ENCODE measurements at regions not wholly inside any gene's neighbourhood (a gene's known extent, or its start where the extent isn't known, plus 50 kb on each side); places are given as distances from the start of the nearest gene placed in this dataset.

DNA sequence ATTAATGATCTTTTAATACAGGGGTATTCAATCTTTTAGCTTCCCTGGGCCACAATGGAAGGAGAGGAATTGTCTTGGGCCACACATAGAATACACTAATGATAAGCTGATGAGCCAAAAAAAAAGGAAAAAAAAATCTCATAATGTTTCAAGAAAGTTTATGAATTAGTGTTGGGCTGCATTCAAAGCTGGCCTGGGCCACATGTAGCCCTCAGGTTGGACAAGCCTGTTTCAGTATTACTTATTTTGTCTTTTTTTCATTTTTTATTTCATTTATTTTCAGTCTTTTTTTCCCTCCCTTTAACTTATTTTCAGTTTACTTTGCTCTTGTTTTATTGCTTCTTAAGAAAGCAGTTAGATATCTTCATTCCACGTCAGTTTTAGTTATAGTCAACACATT, 2171.8 kb upstream of the DEFB115 start:
- TF ChIP-seq CTCF (IDR thresholded peaks at IDR 0.05) = no peak
- TF ChIP-seq ZFX (IDR thresholded peaks at IDR 0.05; ENCODE audit: borderline replicate concordance) = no peak
